ENCODE measurements at regions not wholly inside any gene's neighbourhood (a gene's known extent, or its start where the extent isn't known, plus 50 kb on each side); places are given as distances from the start of the nearest gene placed in this dataset.

GRCh38 chr20:24729896-24730605 is 219.0 kb upstream of the CST7 start:
- no peaks in the 10 kb centered on the region for H3K79me1 ChIP-seq (ENCODE audit: low read depth in 1 of 2, low read length in 2 of 2)
- no peak overlapping the region for H2BK20ac ChIP-seq (ENCODE audit: low read depth, low read length)
- no peak overlapping the region for H4K91ac ChIP-seq (ENCODE audit: insufficient read depth, low read depth, low read length)
- no peak overlapping the region for H3K4me3 ChIP-seq (ENCODE audit: insufficient read depth, low read depth, low read length)
- H3K9me1 ChIP-seq (ENCODE audit: insufficient read depth, low read length), result no peaks in the 10 kb centered on the region
- no peak overlapping the region for H2BK5ac ChIP-seq (ENCODE audit: low read depth, low read length, poor library complexity, severe bottlenecking)
- no peak overlapping the region for H3K27ac ChIP-seq (ENCODE audit: insufficient read depth, low read length)
- no peaks in the 10 kb centered on the region; the same call in 1 of the 2 replicates for H3K9me3 ChIP-seq (ENCODE audit: control insufficient read depth, insufficient read depth, low read length)
- CTCF ChIA-PET, result no interaction called here
- H4K8ac ChIP-seq (ENCODE audit: low read depth in 2 of 2, low read length in 2 of 2), result no peak overlapping the region
- H3K9ac ChIP-seq (ENCODE audit: low read depth, low read length), result no peak overlapping the region
- BruUV-seq (replicated peaks), result no TSS peak
- no peak overlapping the region for H3K4me2 ChIP-seq (ENCODE audit: low read depth, low read length)
- dilution Hi-C loops (cut with HindIII; ENCODE audit: low sequenced_read_pairs, unreplicated experiment) (no loop called here), in situ Hi-C loops (cut with MboI; ENCODE audit: low sequenced_read_pairs) (no loop called here), intact Hi-C loops (cut with micrococcal nuclease) (no loop called here)
- peaks cover 11% of the 10 kb centered on the region; the same call in 1 of the 2 replicates for H3K27me3 ChIP-seq (ENCODE audit: control insufficient read depth, insufficient read depth, low read length)
- no peak overlapping the region for H3K18ac ChIP-seq (ENCODE audit: low read depth, low read length)
- H4K5ac ChIP-seq (ENCODE audit: low read depth, low read length), result no peak overlapping the region
- no peaks in the 10 kb centered on the region; the same call in 1 of the 2 replicates for H3K4me1 ChIP-seq (ENCODE audit: control insufficient read depth, insufficient read depth, low read length)
- no peak overlapping the region for H3K4ac ChIP-seq (ENCODE audit: low read depth, low read length)
- POLR2A ChIA-PET (ENCODE audit: unreplicated experiment), result no interaction called here
- no peak overlapping the region for H2BK120ac ChIP-seq (ENCODE audit: low read depth, low read length)
- H2AFZ ChIP-seq (replicated peaks; ENCODE audit: low read length, poor library complexity), result no peak overlapping the region
- no peaks in the 10 kb centered on the region for H4K20me1 ChIP-seq (ENCODE audit: insufficient read depth, low read length)
- no peak overlapping the region for H2AK9ac ChIP-seq (replicated peaks; ENCODE audit: low read depth, low read length, poor library complexity)
- no peak for TF ChIP-seq SMC3 (IDR thresholded peaks at IDR 0.05; ENCODE audit: low read depth, low read length)
- no peak for TF ChIP-seq CTCF (conservative IDR thresholded peaks at IDR 0.05; ENCODE audit: low read depth, low read length)
- TF ChIP-seq POLR2A (IDR thresholded peaks at IDR 0.05; ENCODE audit: low read depth, low read length), result no peak
- H3K14ac ChIP-seq (replicated peaks; ENCODE audit: low read depth, low read length), result no peak overlapping the region
- H2BK15ac ChIP-seq (ENCODE audit: low read depth, low read length), result no peak overlapping the region
- 83% methylated on average over 6 of the region's 17 CpGs; no CpG with 5 or more reads in 1 of the 2 experiments for WGBS, 2 experiments (ENCODE audit: extremely low coverage in 2 of 2, insufficient read length in 1 of 2)
- H3K56ac ChIP-seq (ENCODE audit: extremely low read depth, insufficient read depth, low read length), result no peak overlapping the region
- H3K36me3 ChIP-seq (ENCODE audit: control insufficient read depth, insufficient read depth, low read length), result no peaks in the 10 kb centered on the region
- H3K23ac ChIP-seq (ENCODE audit: low read depth, low read length), result no peak overlapping the region
- H2AK5ac ChIP-seq (ENCODE audit: low read depth, low read length), result no peak overlapping the region
- DNase-seq, result no peak
- no peak for ATAC-seq (ENCODE audit: low read depth)
